HG02973 (cell line): ENCODE measurements at regions not wholly inside any gene's neighbourhood (a gene's known extent, or its start where the extent isn't known, plus 50 kb on each side); places are given as distances from the start of the nearest gene placed in this dataset.

Experiments
- ATAC-seq: cut with Tn5 transposase; IDR thresholded peaks from one replicate; pipeline ENCODE4 v1.9.1; 2021; ENCODE audit warnings: moderate library complexity; ENCODE audit not compliant: unreplicated experiment

DNA sequence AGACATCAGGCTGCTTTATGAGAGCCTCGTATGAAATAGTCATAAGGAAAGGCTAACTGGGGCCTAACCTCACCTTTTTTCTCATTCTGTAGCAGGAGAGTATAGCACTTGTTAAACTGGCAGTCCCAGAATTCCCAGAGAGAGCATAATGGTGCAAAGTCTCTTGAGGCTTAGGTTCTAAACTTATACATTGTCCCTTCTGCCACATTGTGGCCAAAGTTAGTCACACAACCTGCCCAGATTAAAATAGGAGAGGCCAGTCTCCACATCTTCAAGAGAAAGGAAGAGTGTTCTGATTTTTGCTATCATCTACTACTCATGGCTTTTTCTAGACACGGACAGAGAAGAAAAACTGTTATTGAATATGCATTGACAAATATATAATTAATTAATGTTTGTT, 1588.9 kb upstream of the PCDH7 start:
- no peak for ATAC-seq

- no peak for ATAC-seq
Observed at GRCh38 chr4:29142708-29143107, 1577.5 kb upstream of the PCDH7 start.

DNA sequence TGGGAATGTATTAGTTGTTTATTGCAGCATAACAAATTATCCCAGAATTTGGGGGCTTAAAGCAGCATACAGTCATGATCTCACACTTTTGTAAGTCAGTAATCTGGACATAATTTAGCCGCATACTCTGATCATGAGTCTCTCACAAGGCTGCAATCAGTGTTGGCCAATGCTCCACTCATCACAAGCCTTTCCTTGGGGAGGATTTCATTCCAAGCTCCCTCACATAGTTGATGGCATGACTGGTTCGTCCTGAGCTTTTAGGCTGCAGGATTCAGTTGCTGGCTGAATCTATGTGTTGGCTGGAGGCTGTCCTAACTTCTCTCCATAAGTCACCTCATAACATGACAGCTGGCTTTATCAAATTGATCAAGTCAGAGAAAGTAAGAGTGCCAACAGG, 1568.6 kb upstream of the PCDH7 start:
- ATAC-seq: no peak

- ATAC-seq: no peak
Observed at GRCh38 chr4:29153642-29154041, 1566.5 kb upstream of the PCDH7 start.

DNA sequence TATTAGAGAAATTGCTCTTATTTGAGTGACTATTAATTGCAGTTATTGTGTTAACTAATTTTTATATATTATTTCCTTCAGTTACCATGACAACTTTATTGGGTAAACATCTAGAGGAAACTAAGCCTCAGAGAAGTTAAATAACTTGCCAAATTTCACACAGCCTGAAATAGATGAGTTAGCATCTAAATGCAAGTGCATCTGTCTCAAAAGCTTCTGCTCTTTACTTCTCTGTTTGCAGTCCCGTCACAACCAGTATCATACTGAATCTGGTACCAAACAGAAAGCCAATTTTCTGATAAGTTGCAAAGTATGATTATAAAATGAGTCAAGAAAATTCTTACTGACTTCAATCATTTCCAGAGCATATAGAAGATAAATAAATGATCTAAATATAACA, 1544.9 kb upstream of the PCDH7 start:
- no peak for ATAC-seq

GRCh38 chr4:29199025-29199424, 1521.1 kb upstream of the PCDH7 start:
- no peak for ATAC-seq

DNA sequence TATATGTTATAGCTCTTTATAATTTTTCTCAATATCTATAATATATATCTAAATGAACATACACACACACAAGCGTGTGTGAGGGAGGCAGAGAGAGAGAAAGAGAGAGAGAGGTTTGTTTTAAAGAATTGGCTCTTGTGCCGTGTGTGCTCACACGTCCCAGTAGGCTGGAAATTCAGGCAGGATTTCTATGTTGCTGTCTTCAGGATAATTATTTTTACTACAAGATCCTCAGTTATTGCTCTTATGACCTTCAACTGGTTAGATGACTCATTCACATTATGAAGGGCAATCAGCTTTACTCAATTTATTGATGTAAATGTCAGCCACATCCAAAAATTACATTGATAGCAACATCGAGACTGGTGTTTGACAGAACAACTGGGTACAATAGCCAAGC, 1520.7 kb upstream of the PCDH7 start:
- no peak for ATAC-seq

GRCh38 chr4:29213020-29213419, 1507.1 kb upstream of the PCDH7 start:
- ATAC-seq: no peak

- ATAC-seq: no peak
Observed at GRCh38 chr4:29220761-29221160, 1499.4 kb upstream of the PCDH7 start.

DNA sequence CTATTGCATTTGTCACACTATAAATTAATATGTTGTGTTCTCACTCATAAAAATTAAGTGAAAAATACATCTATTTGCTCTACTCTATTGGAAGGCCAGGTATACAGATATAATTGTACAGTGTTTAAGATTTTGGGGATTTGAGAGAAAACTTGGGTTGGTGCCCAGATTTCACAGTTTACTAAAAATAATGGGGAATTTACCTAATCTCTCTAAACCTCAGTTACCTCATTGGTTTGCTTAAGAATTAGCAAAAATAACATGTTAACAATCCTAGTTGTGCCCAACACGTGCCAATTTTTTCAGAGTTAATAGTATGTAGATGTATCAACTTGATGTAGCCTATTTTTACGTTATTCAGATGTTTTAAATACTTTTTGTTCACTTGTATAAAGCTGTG, 1495.3 kb upstream of the PCDH7 start:
- ATAC-seq: no peak

GRCh38 chr4:29240641-29241040, 1479.5 kb upstream of the PCDH7 start:
- no peak for ATAC-seq

- ATAC-seq: no peak
Observed at GRCh38 chr4:29243054-29243453, 1477.1 kb upstream of the PCDH7 start.

GRCh38 chr4:29243851-29244250, 1476.3 kb upstream of the PCDH7 start:
- ATAC-seq: no peak

- no peak for ATAC-seq
Observed at GRCh38 chr4:29259556-29259955, 1460.6 kb upstream of the PCDH7 start.

DNA sequence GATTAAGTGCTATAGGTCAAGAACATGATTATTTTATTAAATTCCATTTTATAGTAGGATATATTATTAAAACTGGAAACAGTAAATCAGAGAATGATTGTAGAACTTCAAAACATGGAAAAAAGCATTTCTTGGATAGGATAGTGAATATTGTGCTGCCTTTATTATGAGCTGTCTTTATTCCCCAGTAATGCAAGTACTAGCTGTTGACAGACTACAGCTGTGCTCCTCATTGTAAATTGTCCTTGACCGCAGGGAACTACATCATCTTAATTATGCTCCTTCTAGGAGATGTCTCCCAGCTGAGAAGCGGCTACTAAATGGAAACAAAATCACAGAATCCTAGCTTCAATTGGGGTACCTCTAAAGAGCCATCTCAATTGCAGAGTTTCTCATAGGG, 1457.2 kb upstream of the PCDH7 start:
- no peak for ATAC-seq

DNA sequence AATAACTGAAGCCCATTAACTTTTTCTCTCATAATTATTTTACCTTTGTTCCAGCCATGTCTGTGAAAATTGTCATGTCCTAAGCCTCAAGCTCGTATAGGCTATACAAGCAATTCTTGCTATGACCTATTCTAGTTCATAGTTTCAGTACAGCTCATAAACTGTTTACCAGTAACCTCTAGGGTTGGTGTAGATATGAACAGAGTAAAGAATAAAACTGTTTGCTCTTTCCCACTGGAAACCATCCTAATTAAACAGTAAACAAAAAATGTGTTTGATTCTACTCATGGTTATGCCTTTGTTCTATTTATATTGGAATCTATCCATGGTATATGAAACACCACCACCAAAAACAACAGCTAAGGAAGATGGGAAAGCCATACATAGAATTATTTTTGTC, 1444.0 kb upstream of the PCDH7 start:
- ATAC-seq: no peak

GRCh38 chr4:29277381-29277780, 1442.8 kb upstream of the PCDH7 start:
- ATAC-seq: no peak

GRCh38 chr4:29278585-29278984, 1441.6 kb upstream of the PCDH7 start:
- ATAC-seq: no peak

DNA sequence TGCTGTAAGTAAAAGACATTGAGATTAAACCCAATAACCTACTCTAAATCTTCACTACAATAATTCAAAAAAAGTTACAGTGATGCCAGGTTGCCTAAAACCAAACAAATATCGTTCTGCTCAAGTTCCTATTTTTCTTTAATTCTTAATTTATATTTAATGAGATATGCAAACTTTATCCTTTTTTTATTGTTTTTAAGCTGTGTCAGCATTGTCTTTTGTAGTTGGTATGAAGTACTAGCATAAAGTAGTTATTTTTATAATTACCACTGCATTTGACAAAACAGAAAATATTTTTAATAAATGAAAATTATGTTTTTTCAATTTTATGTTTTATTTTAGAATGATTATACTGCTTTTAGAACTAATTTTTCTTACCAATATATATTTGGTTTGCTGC, 1431.1 kb upstream of the PCDH7 start:
- no peak for ATAC-seq

DNA sequence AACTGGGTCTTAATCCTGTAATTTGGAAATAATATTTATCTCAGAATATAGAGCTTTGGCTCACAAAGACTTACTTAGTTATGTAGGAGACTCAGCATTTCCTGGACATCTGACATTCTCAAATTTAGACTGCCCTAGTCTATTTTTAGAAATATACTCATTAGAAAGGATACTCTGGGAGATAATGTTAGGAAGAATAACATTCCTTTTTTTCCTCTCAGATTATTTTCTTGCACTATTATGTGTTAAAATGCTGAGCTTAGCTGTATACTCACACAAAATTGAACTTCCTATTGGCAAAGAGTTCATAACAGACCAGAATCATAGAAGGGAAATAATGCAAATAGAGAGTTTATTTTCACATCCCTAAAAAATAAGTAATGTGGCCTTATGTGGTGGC, 1424.9 kb upstream of the PCDH7 start:
- no peak for ATAC-seq

GRCh38 chr4:29304595-29304994, 1415.6 kb upstream of the PCDH7 start:
- ATAC-seq: no peak

- no peak for ATAC-seq
Observed at GRCh38 chr4:29307256-29307655, 1412.9 kb upstream of the PCDH7 start.

- ATAC-seq: no peak
Observed at GRCh38 chr4:29307755-29308154, 1412.4 kb upstream of the PCDH7 start.

GRCh38 chr4:29309050-29309449, 1411.1 kb upstream of the PCDH7 start:
- ATAC-seq: no peak
